ENCODE measurements at regions not wholly inside any gene's neighbourhood (a gene's known extent, or its start where the extent isn't known, plus 50 kb on each side); places are given as distances from the start of the nearest gene placed in this dataset.

GRCh38 chr17:27082023-27082774 is 211.7 kb upstream of the WSB1 start:
- intact Hi-C loops (cut with DNase I), result no loop called here
- no peak for DNase-seq (ENCODE audit: extremely low spot score in 2 of 2)
- Histone ChIP-seq H3K36me3 (no peaks in the 10 kb centered on the region), H3K4me3 (no peak overlapping the region), H3K27me3 (no peaks in the 10 kb centered on the region), H3K4me1 (no peaks in the 10 kb centered on the region), H3K27ac (no peak overlapping the region), H3K9me3 (no peaks in the 10 kb centered on the region)
- TF ChIP-seq POLR2A (IDR thresholded peaks at IDR 0.05) (no peak), CTCF (IDR thresholded peaks at IDR 0.05) (no peak), POLR2AphosphoS5 (IDR thresholded peaks at IDR 0.05; ENCODE audit: insufficient read depth in 1 of 2, low read depth in 1 of 2) (no peak)

GRCh38 chr17:27082775-27083154 is 211.1 kb upstream of the WSB1 start:
- no peaks in the 10 kb centered on the region for H3K27me3 ChIP-seq
- no peak overlapping the region for H3K4me3 ChIP-seq
- H3K36me3 ChIP-seq, result no peaks in the 10 kb centered on the region
- intact Hi-C loops (cut with DNase I), result no loop called here
- DNase-seq (ENCODE audit: extremely low spot score in 2 of 2), result no peak
- no peak overlapping the region for H3K27ac ChIP-seq
- no peaks in the 10 kb centered on the region for H3K9me3 ChIP-seq
- no peak for TF ChIP-seq POLR2A (IDR thresholded peaks at IDR 0.05)
- no peak for TF ChIP-seq POLR2AphosphoS5 (IDR thresholded peaks at IDR 0.05; ENCODE audit: insufficient read depth in 1 of 2, low read depth in 1 of 2)
- no peak for TF ChIP-seq CTCF (IDR thresholded peaks at IDR 0.05)
- no peaks in the 10 kb centered on the region for H3K4me1 ChIP-seq

GRCh38 chr17:27083408-27084185 is 210.3 kb upstream of the WSB1 start:
- H3K4me3 ChIP-seq, result no peak overlapping the region
- no peaks in the 10 kb centered on the region for H3K36me3 ChIP-seq
- intact Hi-C loops (cut with DNase I), result no loop called here
- TF ChIP-seq CTCF (IDR thresholded peaks at IDR 0.05) (no peak), POLR2A (IDR thresholded peaks at IDR 0.05) (no peak), POLR2AphosphoS5 (IDR thresholded peaks at IDR 0.05; ENCODE audit: insufficient read depth in 1 of 2, low read depth in 1 of 2) (no peak)
- H3K27me3 ChIP-seq, result no peaks in the 10 kb centered on the region
- no peaks in the 10 kb centered on the region for H3K4me1 ChIP-seq
- no peak overlapping the region for H3K27ac ChIP-seq
- H3K9me3 ChIP-seq, result no peaks in the 10 kb centered on the region
- DNase-seq (ENCODE audit: extremely low spot score in 2 of 2), result no peak

- H3K36me3 ChIP-seq, result no peaks in the 10 kb centered on the region
- DNase-seq (ENCODE audit: extremely low spot score in 2 of 2), result no peak
- intact Hi-C loops (cut with DNase I), result no loop called here
- no peaks in the 10 kb centered on the region for H3K27me3 ChIP-seq
- no peak overlapping the region for H3K4me3 ChIP-seq
- TF ChIP-seq POLR2A (IDR thresholded peaks at IDR 0.05) (no peak), POLR2AphosphoS5 (IDR thresholded peaks at IDR 0.05; ENCODE audit: insufficient read depth in 1 of 2, low read depth in 1 of 2) (no peak), CTCF (IDR thresholded peaks at IDR 0.05) (no peak)
- H3K9me3 ChIP-seq, result no peaks in the 10 kb centered on the region
- H3K27ac ChIP-seq, result no peak overlapping the region
- H3K4me1 ChIP-seq, result no peaks in the 10 kb centered on the region
Observed at GRCh38 chr17:27085517-27085916, 208.4 kb upstream of the WSB1 start.

- no peaks in the 10 kb centered on the region for H3K4me1 ChIP-seq
- H3K36me3 ChIP-seq, result no peaks in the 10 kb centered on the region
- no peak overlapping the region for H3K27ac ChIP-seq
- intact Hi-C loops (cut with DNase I), result no loop called here
- H3K9me3 ChIP-seq, result no peaks in the 10 kb centered on the region
- H3K27me3 ChIP-seq, result no peaks in the 10 kb centered on the region
- TF ChIP-seq POLR2AphosphoS5 (IDR thresholded peaks at IDR 0.05; ENCODE audit: insufficient read depth in 1 of 2, low read depth in 1 of 2), result no peak
- no peak for DNase-seq (ENCODE audit: extremely low spot score in 2 of 2)
- H3K4me3 ChIP-seq, result no peak overlapping the region
Observed at GRCh38 chr17:27086526-27086925, 207.4 kb upstream of the WSB1 start.

Data from vagina (tissue), 2 donors.